ENCODE measurements at regions not wholly inside any gene's neighbourhood (a gene's known extent, or its start where the extent isn't known, plus 50 kb on each side); places are given as distances from the start of the nearest gene placed in this dataset.
A peak's percentile ranks its signal among the peaks of the same experiment; 100 is the strongest.

GRCh38 chr17:33858121-33858520 lies 397.0 kb upstream of the CCL2 start:
- H3K27me3 Mint-ChIP-seq (ENCODE audit: unreplicated experiment): no peaks in the 10 kb centered on the region
- no peaks in the 10 kb centered on the region for H3K9me3 Mint-ChIP-seq (ENCODE audit: unreplicated experiment)
- TF ChIP-seq, protein P1, sequence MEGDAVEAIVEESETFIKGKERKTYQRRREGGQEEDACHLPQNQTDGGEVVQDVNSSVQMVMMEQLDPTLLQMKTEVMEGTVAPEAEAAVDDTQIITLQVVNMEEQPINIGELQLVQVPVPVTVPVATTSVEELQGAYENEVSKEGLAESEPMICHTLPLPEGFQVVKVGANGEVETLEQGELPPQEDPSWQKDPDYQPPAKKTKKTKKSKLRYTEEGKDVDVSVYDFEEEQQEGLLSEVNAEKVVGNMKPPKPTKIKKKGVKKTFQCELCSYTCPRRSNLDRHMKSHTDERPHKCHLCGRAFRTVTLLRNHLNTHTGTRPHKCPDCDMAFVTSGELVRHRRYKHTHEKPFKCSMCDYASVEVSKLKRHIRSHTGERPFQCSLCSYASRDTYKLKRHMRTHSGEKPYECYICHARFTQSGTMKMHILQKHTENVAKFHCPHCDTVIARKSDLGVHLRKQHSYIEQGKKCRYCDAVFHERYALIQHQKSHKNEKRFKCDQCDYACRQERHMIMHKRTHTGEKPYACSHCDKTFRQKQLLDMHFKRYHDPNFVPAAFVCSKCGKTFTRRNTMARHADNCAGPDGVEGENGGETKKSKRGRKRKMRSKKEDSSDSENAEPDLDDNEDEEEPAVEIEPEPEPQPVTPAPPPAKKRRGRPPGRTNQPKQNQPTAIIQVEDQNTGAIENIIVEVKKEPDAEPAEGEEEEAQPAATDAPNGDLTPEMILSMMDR (IDR thresholded peaks at IDR 0.05; ENCODE audit: partially characterized antibody, unreplicated experiment): no peak
- H3K27ac Mint-ChIP-seq (ENCODE audit: unreplicated experiment): no peak overlapping the region
- no peak overlapping the region for H3K4me3 Mint-ChIP-seq (ENCODE audit: unreplicated experiment)
- DNase-seq: no peak
- H3K4me1 Mint-ChIP-seq (ENCODE audit: low read depth, unreplicated experiment): no peaks in the 10 kb centered on the region
- no peaks in the 10 kb centered on the region for H3K36me3 Mint-ChIP-seq (ENCODE audit: unreplicated experiment)

DNA sequence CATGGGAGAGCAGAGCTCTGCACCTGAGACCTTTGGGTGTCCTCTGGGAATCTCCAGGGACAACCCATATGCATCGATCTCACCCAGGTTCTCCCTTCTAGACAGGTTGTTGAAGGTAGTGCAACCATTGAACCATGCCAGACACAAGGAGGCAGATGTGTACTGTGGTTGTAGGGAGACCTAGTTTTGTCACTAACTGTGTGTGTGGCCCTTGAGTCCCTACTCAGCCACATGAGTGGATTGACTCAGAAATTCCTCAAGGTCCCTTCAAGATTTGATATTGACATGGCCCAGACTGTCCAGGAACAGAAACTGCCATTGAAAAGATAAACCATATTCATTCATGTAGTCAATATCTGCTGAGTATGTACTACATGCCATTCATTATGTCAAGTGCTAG lies 396.4 kb upstream of the CCL2 start:
- H3K27me3 Mint-ChIP-seq (ENCODE audit: unreplicated experiment): no peaks in the 10 kb centered on the region
- no peaks in the 10 kb centered on the region for H3K4me1 Mint-ChIP-seq (ENCODE audit: low read depth, unreplicated experiment)
- H3K36me3 Mint-ChIP-seq (ENCODE audit: unreplicated experiment): no peaks in the 10 kb centered on the region
- no peak overlapping the region for H3K27ac Mint-ChIP-seq (ENCODE audit: unreplicated experiment)
- H3K9me3 Mint-ChIP-seq (ENCODE audit: unreplicated experiment): no peaks in the 10 kb centered on the region
- no peak for DNase-seq
- no peak overlapping the region for H3K4me3 Mint-ChIP-seq (ENCODE audit: unreplicated experiment)
- TF ChIP-seq, protein P1 (IDR thresholded peaks at IDR 0.05; ENCODE audit: partially characterized antibody, unreplicated experiment): no peak

GRCh38 chr17:33862772-33863602 lies 392.1 kb upstream of the CCL2 start:
- TF ChIP-seq, protein P1 (IDR thresholded peaks at IDR 0.05; ENCODE audit: partially characterized antibody, unreplicated experiment): no peak
- H3K27me3 Mint-ChIP-seq (ENCODE audit: unreplicated experiment): no peaks in the 10 kb centered on the region
- no peak overlapping the region for H3K4me3 Mint-ChIP-seq (ENCODE audit: unreplicated experiment)
- peaks cover 3% of the 10 kb centered on the region for H3K36me3 Mint-ChIP-seq (ENCODE audit: unreplicated experiment)
- DNase-seq: no peak
- no peak overlapping the region for H3K27ac Mint-ChIP-seq (ENCODE audit: unreplicated experiment)
- H3K9me3 Mint-ChIP-seq (ENCODE audit: unreplicated experiment): peaks cover 2% of the 10 kb centered on the region
- H3K4me1 Mint-ChIP-seq (ENCODE audit: low read depth, unreplicated experiment): peaks cover 7% of the 10 kb centered on the region

DNA sequence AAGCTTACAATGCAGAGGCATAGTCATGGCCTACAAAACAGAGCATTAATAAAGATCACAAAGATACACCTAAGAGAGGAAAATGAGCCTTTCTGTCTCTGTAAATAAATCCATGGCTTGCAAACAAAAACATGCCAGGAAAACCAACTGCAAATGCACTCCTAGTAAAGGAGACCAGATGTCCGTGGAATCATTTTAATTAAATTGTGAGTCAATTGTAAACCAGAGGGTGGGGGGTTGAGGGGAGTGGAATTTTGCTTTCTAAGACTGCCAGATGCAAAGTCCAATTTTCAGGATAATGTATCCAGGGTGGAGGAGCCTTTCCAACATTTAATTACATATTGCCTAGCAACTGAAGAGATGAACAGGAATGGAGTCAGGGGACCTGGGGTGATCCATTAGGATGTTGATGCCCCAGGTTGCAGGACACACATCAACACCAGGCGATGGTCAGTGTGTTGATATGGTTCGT lies 390.3 kb upstream of the CCL2 start:
- H3K4me1 Mint-ChIP-seq (ENCODE audit: low read depth, unreplicated experiment): peaks cover 7% of the 10 kb centered on the region
- no peak for DNase-seq
- H3K27me3 Mint-ChIP-seq (ENCODE audit: unreplicated experiment): no peaks in the 10 kb centered on the region
- TF ChIP-seq, protein P1 (IDR thresholded peaks at IDR 0.05; ENCODE audit: partially characterized antibody, unreplicated experiment): no peak
- peaks cover 3% of the 10 kb centered on the region for H3K36me3 Mint-ChIP-seq (ENCODE audit: unreplicated experiment)
- no peak overlapping the region for H3K4me3 Mint-ChIP-seq (ENCODE audit: unreplicated experiment)
- H3K27ac Mint-ChIP-seq (ENCODE audit: unreplicated experiment): peak overlapping the region; percentile 62
- peaks cover 2% of the 10 kb centered on the region for H3K9me3 Mint-ChIP-seq (ENCODE audit: unreplicated experiment)

- peaks cover 3% of the 10 kb centered on the region for H3K36me3 Mint-ChIP-seq (ENCODE audit: unreplicated experiment)
- peaks cover 7% of the 10 kb centered on the region for H3K4me1 Mint-ChIP-seq (ENCODE audit: low read depth, unreplicated experiment)
- no peaks in the 10 kb centered on the region for H3K27me3 Mint-ChIP-seq (ENCODE audit: unreplicated experiment)
- H3K27ac Mint-ChIP-seq (ENCODE audit: unreplicated experiment): no peak overlapping the region
- TF ChIP-seq, protein P1 (IDR thresholded peaks at IDR 0.05; ENCODE audit: partially characterized antibody, unreplicated experiment): no peak
- no peak for DNase-seq
- H3K4me3 Mint-ChIP-seq (ENCODE audit: unreplicated experiment): no peak overlapping the region
- peaks cover 2% of the 10 kb centered on the region for H3K9me3 Mint-ChIP-seq (ENCODE audit: unreplicated experiment)
These were observed 386.2 kb upstream of the CCL2 start for GRCh38 chr17:33868899-33869298.

All from glutamatergic neuron (in vitro differentiated cells).